HepG2 (cell line): ENCODE measurements at regions not wholly inside any gene's neighbourhood (a gene's known extent, or its start where the extent isn't known, plus 50 kb on each side); places are given as distances from the start of the nearest gene placed in this dataset.

ENCODE experiments used
- ATF3 ChIP-seq: sonication (generic); formaldehyde crosslinking; IDR thresholded peaks from 2 replicates; pipeline ENCODE4 v1.4.0; 2020; ENCODE audit warnings: missing genetic modification reagents
- CEBPB ChIP-seq: IDR thresholded peaks from 2 replicates; pipeline ENCODE4 v1.6.1; 2011; ENCODE audit warnings: low read depth, low read length, improper control_type of control experiment, borderline replicate concordance
- CEBPG ChIP-seq: IDR thresholded peaks from 2 replicates; pipeline ENCODE4 v1.6.1; 2016
- CENPX ChIP-seq: sonication (generic); formaldehyde crosslinking; IDR thresholded peaks from 2 replicates; pipeline ENCODE4 v1.9.0; 2021; ENCODE audit warnings: mild to moderate bottlenecking, missing genetic modification reagents, moderate library complexity
- CHCHD3 ChIP-seq: sonication (generic); formaldehyde crosslinking; IDR thresholded peaks from 2 replicates; pipeline ENCODE4 v1.8.0; 2022; ENCODE audit warnings: mild to moderate bottlenecking, missing genetic modification reagents, moderate library complexity
- ETV6 ChIP-seq: sonication (generic); formaldehyde crosslinking; conservative IDR thresholded peaks from 2 replicates; pipeline ENCODE4 v1.4.0; 2020; ENCODE audit warnings: missing genetic modification reagents
- IRF2 ChIP-seq: IDR thresholded peaks from 2 replicates; pipeline ENCODE4 v1.6.1; 2018; ENCODE audit warnings: missing genetic modification reagents, missing compliant biosample characterization
- JUN ChIP-seq: sonication (generic); formaldehyde crosslinking; IDR thresholded peaks from 2 replicates; pipeline ENCODE4 v1.4.0; 2020; ENCODE audit warnings: mild to moderate bottlenecking, missing genetic modification reagents
- KLF15 ChIP-seq: sonication (generic); formaldehyde crosslinking; IDR thresholded peaks from 2 replicates; pipeline ENCODE4 v1.8.1; 2023; ENCODE audit warnings: borderline replicate concordance, mild to moderate bottlenecking, inconsistent platforms, missing genetic modification reagents, mixed read lengths
- LBX2 ChIP-seq: sonication (generic); formaldehyde crosslinking; IDR thresholded peaks from 2 replicates; pipeline ENCODE4 v1.5.0; 2020; ENCODE audit warnings: missing genetic modification reagents, mild to moderate bottlenecking, borderline replicate concordance
- MAZ ChIP-seq, 2 experiments: sonication (generic) in 1 of 2; formaldehyde crosslinking in 1 of 2; IDR thresholded peaks; 2 replicates each; pipeline versions ENCODE4 v1.5.0 to v1.6.1; 2012 to 2020; ENCODE audit warnings: low read depth in 2 of 2, mild to moderate bottlenecking in 2 of 2, borderline replicate concordance in 1 of 2, improper control_type of control experiment in 1 of 2, low read length in 1 of 2, missing genetic modification reagents in 1 of 2, moderate library complexity in 1 of 2
- MED1 ChIP-seq: sonication (generic); formaldehyde crosslinking; IDR thresholded peaks from 2 replicates; pipeline ENCODE4 v1.4.0; 2020; ENCODE audit warnings: missing genetic modification reagents
- MIXL1 ChIP-seq: IDR thresholded peaks from 2 replicates; pipeline ENCODE4 v1.6.1; 2016
- NR1H2 ChIP-seq: sonication (generic); formaldehyde crosslinking; IDR thresholded peaks from 2 replicates; pipeline ENCODE4 v1.8.1; 2022; ENCODE audit warnings: low read depth, missing genetic modification reagents, borderline replicate concordance
- NRL ChIP-seq: sonication (generic); formaldehyde crosslinking; IDR thresholded peaks from 2 replicates; pipeline ENCODE4 v1.5.0; 2020; ENCODE audit warnings: missing genetic modification reagents, mild to moderate bottlenecking, moderate library complexity, borderline replicate concordance
- SP5 ChIP-seq: IDR thresholded peaks from 2 replicates; pipeline ENCODE4 v1.6.1; 2016; ENCODE audit warnings: low read depth, borderline replicate concordance
- TFE3 ChIP-seq: IDR thresholded peaks from 2 replicates; pipeline ENCODE4 v1.6.1; 2016
- TIGD3 ChIP-seq: sonication (generic); formaldehyde crosslinking; IDR thresholded peaks from 2 replicates; pipeline ENCODE4 v1.5.1; 2020; ENCODE audit warnings: mild to moderate bottlenecking, missing genetic modification reagents, borderline replicate concordance
- ZFY ChIP-seq: sonication (generic); formaldehyde crosslinking; IDR thresholded peaks from 2 replicates; pipeline ENCODE4 v1.4.0; 2020; ENCODE audit warnings: missing genetic modification reagents
- ZNF260 ChIP-seq: sonication (generic); formaldehyde crosslinking; IDR thresholded peaks from 2 replicates; pipeline ENCODE4 v1.4.0; 2020; ENCODE audit warnings: missing genetic modification reagents, low read depth, mild to moderate bottlenecking, borderline replicate concordance
- ZNF30 ChIP-seq: sonication (generic); formaldehyde crosslinking; IDR thresholded peaks from 2 replicates; pipeline ENCODE4 v1.5.0; 2020; ENCODE audit warnings: mild to moderate bottlenecking, missing genetic modification reagents
- ZNF430 ChIP-seq: sonication (generic); formaldehyde crosslinking; IDR thresholded peaks from 2 replicates; pipeline ENCODE4 v1.9.0; 2021; ENCODE audit warnings: mild to moderate bottlenecking, missing genetic modification reagents
- ZNF484 ChIP-seq: sonication (generic); formaldehyde crosslinking; IDR thresholded peaks from 2 replicates; pipeline ENCODE4 v1.5.1; 2020; ENCODE audit warnings: mild to moderate bottlenecking, low read depth, missing genetic modification reagents, borderline replicate concordance
- ZNF496 ChIP-seq: sonication (generic); formaldehyde crosslinking; IDR thresholded peaks from 2 replicates; pipeline ENCODE4 v1.8.1; 2023; ENCODE audit warnings: mild to moderate bottlenecking, moderate library complexity, missing genetic modification reagents; ENCODE audit not compliant: insufficient replicate concordance
- ZNF564 ChIP-seq: sonication (generic); formaldehyde crosslinking; IDR thresholded peaks from 2 replicates; pipeline ENCODE4 v1.8.1; 2023; ENCODE audit warnings: mild to moderate bottlenecking, missing genetic modification reagents
- ZNF619 ChIP-seq: sonication (generic); formaldehyde crosslinking; IDR thresholded peaks from 2 replicates; pipeline ENCODE4 v1.4.0; 2020; ENCODE audit warnings: mild to moderate bottlenecking, missing genetic modification reagents
- ZSCAN22 ChIP-seq: sonication (generic); formaldehyde crosslinking; IDR thresholded peaks from 2 replicates; pipeline ENCODE4 v1.4.0; 2020; ENCODE audit warnings: mild to moderate bottlenecking, missing genetic modification reagents
- TF ChIP-seq, protein P1 (sequence below), 2 experiments: sonication (generic) in 1 of 2; formaldehyde crosslinking in 1 of 2; IDR thresholded peaks; 2 replicates each; pipeline versions ENCODE4 v1.4.0 to v1.6.1; 2018 to 2020; ENCODE audit warnings: missing genetic modification reagents in 2 of 2, borderline replicate concordance in 1 of 2, low read depth in 1 of 2, mild to moderate bottlenecking in 1 of 2, missing biosample characterization in 1 of 2

DNA sequence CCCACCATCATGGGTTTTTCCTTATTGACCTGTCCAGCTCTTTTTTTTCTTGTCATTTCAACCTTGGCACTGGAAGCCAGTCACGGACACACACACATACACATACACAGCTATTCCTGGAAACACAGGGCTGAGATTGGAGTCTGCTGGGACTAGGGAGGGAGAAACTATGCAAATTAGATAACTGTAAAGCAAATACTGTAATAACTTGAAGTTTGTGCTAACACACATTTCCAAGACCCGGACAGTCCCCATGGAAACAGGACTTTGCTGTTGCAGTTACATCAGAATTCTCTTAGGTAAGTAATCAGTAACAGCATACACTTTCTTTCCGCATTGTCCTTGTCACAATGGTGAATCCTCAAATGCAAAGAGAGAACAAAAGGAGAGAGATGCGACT lies 304.4 kb downstream of the KBTBD8 start (continued):
- TF ChIP-seq NRL (no peak), ATF3 (CRISPR knock-in tag) (no peak), TFE3 (CRISPR knock-in tag) (no peak), LBX2 (CRISPR knock-in tag) (no peak), CHCHD3 (CRISPR knock-in tag) (no peak), NR1H2 (CRISPR knock-in tag) (no peak), ZNF260 (CRISPR knock-in tag) (no peak), KLF15 (CRISPR knock-in tag) (no peak), MIXL1 (CRISPR knock-in tag) (no peak), CEBPG (peak; percentile 56), MAZ (IDR thresholded peaks at IDR 0.05; ENCODE audit: borderline replicate concordance, low read depth, low read length) (no peak), MAZ (CRISPR knock-in tag; IDR thresholded peaks at IDR 0.05; ENCODE audit: low read depth) (no peak), SP5 (no peak), ZNF564 (no peak), ZSCAN22 (no peak), ETV6 (CRISPR knock-in tag) (no peak), IRF2 (CRISPR knock-in tag) (no peak), CENPX (no peak), JUN (CRISPR knock-in tag) (no peak), ZNF496 (CRISPR knock-in tag) (no peak), ZNF619 (CRISPR knock-in tag) (no peak), CEBPB (peak; percentile 46), ZNF484 (CRISPR knock-in tag) (no peak), ZNF430 (no peak), TIGD3 (no peak), ZFY (no peak), ZNF30 (CRISPR knock-in tag) (no peak), MED1 (CRISPR knock-in tag) (peak; percentile 26; the same call in 1 of the 2 replicates)
- TF ChIP-seq, protein P1, sequence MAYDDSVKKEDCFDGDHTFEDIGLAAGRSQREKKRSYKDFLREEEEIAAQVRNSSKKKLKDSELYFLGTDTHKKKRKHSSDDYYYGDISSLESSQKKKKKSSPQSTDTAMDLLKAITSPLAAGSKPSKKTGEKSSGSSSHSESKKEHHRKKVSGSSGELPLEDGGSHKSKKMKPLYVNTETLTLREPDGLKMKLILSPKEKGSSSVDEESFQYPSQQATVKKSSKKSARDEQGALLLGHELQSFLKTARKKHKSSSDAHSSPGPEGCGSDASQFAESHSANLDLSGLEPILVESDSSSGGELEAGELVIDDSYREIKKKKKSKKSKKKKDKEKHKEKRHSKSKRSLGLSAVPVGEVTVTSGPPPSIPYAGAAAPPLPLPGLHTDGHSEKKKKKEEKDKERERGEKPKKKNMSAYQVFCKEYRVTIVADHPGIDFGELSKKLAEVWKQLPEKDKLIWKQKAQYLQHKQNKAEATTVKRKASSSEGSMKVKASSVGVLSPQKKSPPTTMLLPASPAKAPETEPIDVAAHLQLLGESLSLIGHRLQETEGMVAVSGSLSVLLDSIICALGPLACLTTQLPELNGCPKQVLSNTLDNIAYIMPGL (CRISPR knock-in tag; IDR thresholded peaks at IDR 0.05; ENCODE audit: borderline replicate concordance in 1 of 2, low read depth in 1 of 2), result no peak
